GM13976 (cell line): ENCODE measurements at regions not wholly inside any gene's neighbourhood (a gene's known extent, or its start where the extent isn't known, plus 50 kb on each side); places are given as distances from the start of the nearest gene placed in this dataset.

ENCODE experiments used
- DNase-seq: peaks from one replicate; pipeline ENCODE4 v3.0.0; 2012; ENCODE audit warnings: low spot score
- CTCF ChIP-seq: IDR thresholded peaks from 2 replicates; pipeline ENCODE4 v1.5.1; 2012; ENCODE audit warnings: borderline replicate concordance, mild to moderate bottlenecking; ENCODE audit not compliant: insufficient read depth; ENCODE audit errors: extremely low read depth, missing control alignments, control extremely low read depth
- in situ Hi-C: fragments of 300-500 bp; cut with MboI; formaldehyde crosslinking; loops from one replicate; pipeline ENCODE4 v1.12.0; 2022; ENCODE audit warnings: low sequenced_read_pairs, mixed read lengths, inconsistent platforms; ENCODE audit not compliant: unreplicated experiment

GRCh38 chr4:79047316-79047715 is 108.1 kb upstream of the PAQR3 start:
- TF ChIP-seq CTCF: no peak
- in situ Hi-C loops: no loop called here
- DNase-seq: no peak

- in situ Hi-C loops: no loop called here
- no peak for DNase-seq
- TF ChIP-seq CTCF: no peak
Measured at GRCh38 chr4:79046016-79046592, 106.9 kb upstream of the PAQR3 start.

GRCh38 chr4:79044141-79044659 is 105.0 kb upstream of the PAQR3 start:
- TF ChIP-seq CTCF: no peak
- in situ Hi-C loops: no loop called here
- DNase-seq: no peak

DNA sequence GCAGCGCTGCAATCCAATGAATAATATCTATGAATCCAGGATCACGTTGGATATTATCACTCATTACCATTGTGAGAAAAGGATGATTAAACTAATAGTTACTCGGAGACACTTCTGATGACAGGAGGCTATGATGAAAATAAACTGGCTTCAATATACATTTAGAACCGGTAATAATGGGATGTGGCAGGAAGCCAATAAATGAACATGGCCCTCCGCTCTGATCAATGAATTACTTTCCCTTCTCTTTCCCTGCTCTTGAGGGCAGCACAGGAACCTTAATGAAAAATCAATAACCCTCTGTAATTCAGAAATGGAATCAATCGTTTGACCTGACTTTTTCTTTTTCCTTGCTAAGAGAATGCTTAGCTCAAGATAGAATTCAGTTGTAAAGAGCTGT is 103.9 kb upstream of the PAQR3 start:
- in situ Hi-C loops: no loop called here
- TF ChIP-seq CTCF: no peak
- no peak for DNase-seq

- peak; percentile 22 for DNase-seq
- TF ChIP-seq CTCF: peak; percentile 22
- in situ Hi-C loops: no loop called here
Measured at GRCh38 chr4:79042079-79042674, 102.9 kb upstream of the PAQR3 start.

- DNase-seq: no peak
- in situ Hi-C loops: no loop called here
- TF ChIP-seq CTCF: no peak
Measured at GRCh38 chr4:79034544-79034943, 95.3 kb upstream of the PAQR3 start.
